OCI-LY7 (cell line): ENCODE measurements at regions not wholly inside any gene's neighbourhood (a gene's known extent, or its start where the extent isn't known, plus 50 kb on each side); places are given as distances from the start of the nearest gene placed in this dataset.

Source experiments
- EZH2phosphoT487 ChIP-seq: fragments of 200-600 bp; sonication (generic); IDR thresholded peaks from 2 replicates; pipeline ENCODE4 v1.6.1; 2018; ENCODE audit warnings: low read depth, borderline replicate concordance, mild to moderate bottlenecking, mixed run types, antibody characterized with exemption, low read length, moderate library complexity, mixed read lengths
- TF ChIP-seq, protein P1 (sequence below): fragments of 200-600 bp; sonication (generic); conservative IDR thresholded peaks from 2 replicates; pipeline ENCODE4 v1.5.1; 2014; ENCODE audit warnings: mild to moderate bottlenecking, antibody characterized with exemption, low read length, moderate library complexity, mixed read lengths

GRCh38 chr7:112587504-112587903 lies 106.7 kb downstream of the LSMEM1 start:
- TF ChIP-seq, protein P1, sequence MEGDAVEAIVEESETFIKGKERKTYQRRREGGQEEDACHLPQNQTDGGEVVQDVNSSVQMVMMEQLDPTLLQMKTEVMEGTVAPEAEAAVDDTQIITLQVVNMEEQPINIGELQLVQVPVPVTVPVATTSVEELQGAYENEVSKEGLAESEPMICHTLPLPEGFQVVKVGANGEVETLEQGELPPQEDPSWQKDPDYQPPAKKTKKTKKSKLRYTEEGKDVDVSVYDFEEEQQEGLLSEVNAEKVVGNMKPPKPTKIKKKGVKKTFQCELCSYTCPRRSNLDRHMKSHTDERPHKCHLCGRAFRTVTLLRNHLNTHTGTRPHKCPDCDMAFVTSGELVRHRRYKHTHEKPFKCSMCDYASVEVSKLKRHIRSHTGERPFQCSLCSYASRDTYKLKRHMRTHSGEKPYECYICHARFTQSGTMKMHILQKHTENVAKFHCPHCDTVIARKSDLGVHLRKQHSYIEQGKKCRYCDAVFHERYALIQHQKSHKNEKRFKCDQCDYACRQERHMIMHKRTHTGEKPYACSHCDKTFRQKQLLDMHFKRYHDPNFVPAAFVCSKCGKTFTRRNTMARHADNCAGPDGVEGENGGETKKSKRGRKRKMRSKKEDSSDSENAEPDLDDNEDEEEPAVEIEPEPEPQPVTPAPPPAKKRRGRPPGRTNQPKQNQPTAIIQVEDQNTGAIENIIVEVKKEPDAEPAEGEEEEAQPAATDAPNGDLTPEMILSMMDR, result no peak
- TF ChIP-seq EZH2phosphoT487, result no peak
